NCI-H2171 treated with DMSO at 0.1 percent for 48 hours (cell line): ENCODE measurements at regions not wholly inside any gene's neighbourhood (a gene's known extent, or its start where the extent isn't known, plus 50 kb on each side); places are given as distances from the start of the nearest gene placed in this dataset.

Source experiments
- DNase-seq: peaks from one replicate; lab custom pipeline; 2025; lab: John Stamatoyannopoulos, UW

GRCh38 chr4:14871676-14872430 is 130.4 kb upstream of the CPEB2 start:
- DNase-seq: no peak

GRCh38 chr4:14874990-14875389 is 127.3 kb upstream of the CPEB2 start:
- DNase-seq: no peak

- DNase-seq: no peak
These were observed 124.7 kb upstream of the CPEB2 start for GRCh38 chr4:14877246-14878225.

GRCh38 chr4:14878681-14879080 is 123.6 kb upstream of the CPEB2 start:
- no peak for DNase-seq

- DNase-seq: no peak
These were observed 122.6 kb upstream of the CPEB2 start for GRCh38 chr4:14879683-14880082.

GRCh38 chr4:14880805-14881204 is 121.5 kb upstream of the CPEB2 start:
- no peak for DNase-seq

- no peak for DNase-seq
These were observed 119.1 kb upstream of the CPEB2 start for GRCh38 chr4:14883166-14883565.

- DNase-seq: no peak
These were observed 118.6 kb upstream of the CPEB2 start for GRCh38 chr4:14883661-14884060.

GRCh38 chr4:14887842-14888433 is 114.3 kb upstream of the CPEB2 start:
- DNase-seq: no peak

- no peak for DNase-seq
These were observed 113.3 kb upstream of the CPEB2 start for GRCh38 chr4:14888790-14889572.

- no peak for DNase-seq
These were observed 109.7 kb upstream of the CPEB2 start for GRCh38 chr4:14892563-14892962.

- DNase-seq: no peak
These were observed 108.6 kb upstream of the CPEB2 start for GRCh38 chr4:14893713-14894112.

- no peak for DNase-seq
These were observed 107.6 kb upstream of the CPEB2 start for GRCh38 chr4:14894392-14895292.

- DNase-seq: no peak
These were observed 105.6 kb upstream of the CPEB2 start for GRCh38 chr4:14896656-14897175.

- DNase-seq: no peak
These were observed 105.1 kb upstream of the CPEB2 start for GRCh38 chr4:14897217-14897616.

- no peak for DNase-seq
These were observed 103.3 kb upstream of the CPEB2 start for GRCh38 chr4:14898989-14899388.

- no peak for DNase-seq
These were observed 99.9 kb upstream of the CPEB2 start for GRCh38 chr4:14902342-14902741.

- no peak for DNase-seq
These were observed 99.0 kb upstream of the CPEB2 start for GRCh38 chr4:14903321-14903720.

- no peak for DNase-seq
These were observed 95.5 kb upstream of the CPEB2 start for GRCh38 chr4:14906805-14907204.

- no peak for DNase-seq
These were observed 93.6 kb upstream of the CPEB2 start for GRCh38 chr4:14908635-14909034.

- DNase-seq: no peak
These were observed 91.9 kb upstream of the CPEB2 start for GRCh38 chr4:14910411-14910810.
